GM18508 (cell line): ENCODE measurements at regions not wholly inside any gene's neighbourhood (a gene's known extent, or its start where the extent isn't known, plus 50 kb on each side); places are given as distances from the start of the nearest gene placed in this dataset.
"Not testable (repeated sequence)": the region's sequence is repeated elsewhere in the genome, so short reads cannot be mapped to it uniquely, and the experiment has no call there.

Experiments used
- ATAC-seq: cut with Tn5 transposase; IDR thresholded peaks from one replicate; pipeline ENCODE4 v1.9.1; 2021; ENCODE audit warnings: moderate number of reproducible peaks; ENCODE audit not compliant: insufficient read depth, unreplicated experiment

- ATAC-seq, result no peak
These were observed 715.4 kb downstream of the NSUN3 start for GRCh38 chr3:94778289-94778688.

DNA sequence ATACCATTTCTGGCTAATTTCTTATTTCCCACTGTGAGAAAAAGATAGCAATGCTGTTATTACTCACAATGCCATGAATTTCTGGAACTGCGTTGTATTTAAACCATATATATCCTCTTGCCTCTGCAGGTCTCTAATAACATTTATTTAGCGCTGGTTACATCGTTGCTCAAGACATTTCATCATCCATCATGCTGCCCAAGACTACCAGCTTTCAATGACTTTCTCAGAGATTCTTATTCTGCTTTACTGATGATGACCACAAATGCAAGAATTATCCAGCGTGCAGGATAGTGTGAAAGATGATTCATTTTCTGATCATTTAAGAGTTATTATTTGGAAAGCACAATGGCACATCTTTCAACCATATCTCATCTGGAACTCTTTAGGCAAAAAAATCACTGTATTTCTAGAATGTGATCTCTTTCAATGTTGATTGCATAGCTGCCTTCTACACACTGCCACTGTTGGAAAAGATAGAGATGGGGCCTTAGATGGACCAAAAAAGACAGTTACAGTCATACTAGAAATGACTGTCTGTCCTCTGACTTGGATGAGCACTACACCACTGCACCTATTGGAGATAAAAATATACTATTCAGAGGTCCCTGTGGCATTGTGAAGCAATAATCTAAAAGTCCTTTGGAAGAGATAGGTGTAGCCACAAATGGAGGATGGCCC, 716.1 kb downstream of the NSUN3 start:
- ATAC-seq, result no peak

DNA sequence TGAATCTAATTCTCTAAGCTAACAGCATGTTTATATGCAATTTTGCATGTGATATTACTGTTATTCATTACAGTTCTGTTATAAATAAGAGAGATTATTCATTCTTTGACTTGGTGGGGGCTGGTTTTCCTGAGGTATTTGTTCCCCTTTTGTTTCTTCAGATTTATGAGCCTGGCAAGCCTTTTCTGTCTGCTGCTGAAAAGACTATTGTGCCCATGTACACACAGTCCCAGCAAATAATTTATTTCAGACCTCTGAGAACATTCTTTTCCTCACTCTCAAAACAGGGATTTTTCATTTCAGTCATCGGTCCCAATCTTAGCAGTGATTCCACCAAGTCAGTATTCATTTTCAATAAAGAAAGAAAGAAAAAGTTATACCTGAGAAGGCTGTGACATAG, 716.8 kb downstream of the NSUN3 start:
- ATAC-seq, result no peak

- no peak for ATAC-seq
These were observed 721.4 kb downstream of the NSUN3 start for GRCh38 chr3:94784274-94784673.

DNA sequence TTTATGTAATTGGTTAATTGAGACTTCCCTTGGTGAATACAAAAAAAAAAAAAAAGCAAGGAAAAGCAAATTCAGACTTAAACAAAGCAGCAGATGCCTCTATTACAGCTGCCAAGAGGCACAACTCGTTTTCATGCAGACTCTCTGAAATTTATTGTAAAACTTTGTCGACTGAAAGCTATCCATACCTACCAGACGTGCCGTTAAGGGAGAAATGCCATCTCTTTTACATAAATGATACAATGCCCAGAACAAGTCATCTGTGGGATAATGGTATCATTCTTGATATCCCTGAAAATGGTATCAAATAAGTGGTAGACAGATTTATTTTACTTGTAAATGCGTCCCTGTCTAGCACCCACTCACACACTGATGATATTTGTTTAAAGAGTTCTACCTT, 724.2 kb downstream of the NSUN3 start:
- no peak for ATAC-seq

DNA sequence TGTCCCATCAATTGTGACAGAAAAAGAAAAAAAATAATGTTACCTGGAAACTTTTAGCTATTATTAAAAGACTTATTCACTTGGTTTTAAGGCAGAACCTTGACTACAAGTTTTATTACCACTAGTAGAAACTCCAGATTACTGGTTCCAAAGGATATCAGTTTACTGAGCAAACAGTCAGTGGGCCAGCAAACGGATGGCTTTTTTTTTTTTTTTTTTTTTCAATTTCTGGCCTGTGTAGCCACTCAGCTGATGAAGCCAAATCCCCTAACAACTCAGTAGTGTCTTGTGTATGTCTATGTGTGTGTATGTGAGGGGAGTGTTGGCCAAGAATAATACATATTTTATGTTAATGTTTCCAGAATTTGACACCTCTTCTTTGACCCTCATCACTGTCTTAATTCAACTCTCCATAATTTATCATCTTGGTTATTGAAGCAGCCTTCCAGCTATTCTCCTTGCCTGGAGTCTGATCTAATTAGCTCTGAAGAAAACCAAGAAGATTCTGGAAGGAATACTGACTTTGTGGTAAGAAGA, 724.9 kb downstream of the NSUN3 start:
- ATAC-seq, result no peak

DNA sequence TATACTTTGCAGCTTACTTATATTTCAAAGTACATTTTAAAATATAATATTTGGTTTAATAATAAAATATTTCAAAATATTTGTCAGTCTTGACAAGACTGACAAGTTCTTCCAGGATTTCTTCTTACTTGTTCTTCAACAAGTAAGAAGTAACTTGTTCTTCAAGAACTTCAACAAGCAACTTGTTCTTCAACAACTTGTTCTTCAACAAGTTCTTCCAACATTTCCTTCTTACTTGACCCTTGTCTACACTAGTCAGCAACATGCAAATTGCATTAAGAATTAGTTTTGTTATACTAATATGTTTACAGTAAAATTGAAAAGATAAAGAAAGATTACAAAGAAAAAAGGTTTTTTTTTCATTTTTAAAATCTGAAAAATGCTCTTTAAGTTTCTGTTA, 731.7 kb downstream of the NSUN3 start:
- ATAC-seq, result no peak

DNA sequence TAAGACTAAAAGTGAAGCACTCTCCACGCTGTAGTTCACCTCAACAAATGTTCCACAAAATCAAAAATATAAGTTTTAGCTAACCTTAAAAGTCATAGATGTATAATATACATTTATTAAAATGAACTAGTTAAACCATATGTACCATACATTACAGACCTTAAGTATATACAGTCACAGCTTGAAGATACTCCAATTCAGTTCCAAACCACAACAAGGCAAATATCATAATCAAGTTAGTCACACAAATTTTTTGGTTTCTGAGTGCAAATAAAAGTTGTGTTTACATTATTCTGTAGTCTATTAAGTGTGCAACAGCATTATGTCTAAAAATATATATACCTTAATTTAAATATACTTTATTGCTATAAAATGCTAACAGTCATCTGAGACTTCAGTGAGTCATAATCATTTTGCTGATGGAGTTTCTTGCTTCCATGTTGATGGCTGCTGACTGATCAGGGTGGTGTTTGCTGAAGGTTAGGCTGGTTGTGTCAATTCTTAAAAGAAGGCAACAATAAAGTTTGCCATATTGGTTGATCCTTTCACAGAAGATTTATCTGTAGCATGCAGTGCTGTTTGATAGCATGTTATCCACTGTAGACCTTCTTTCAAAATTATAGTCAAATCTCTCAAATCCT, 736.7 kb downstream of the NSUN3 start:
- no peak for ATAC-seq

- ATAC-seq, result no peak
These were observed 749.0 kb downstream of the NSUN3 start for GRCh38 chr3:94811836-94812235.

GRCh38 chr3:94821241-94821640, 758.4 kb downstream of the NSUN3 start:
- no peak for ATAC-seq

DNA sequence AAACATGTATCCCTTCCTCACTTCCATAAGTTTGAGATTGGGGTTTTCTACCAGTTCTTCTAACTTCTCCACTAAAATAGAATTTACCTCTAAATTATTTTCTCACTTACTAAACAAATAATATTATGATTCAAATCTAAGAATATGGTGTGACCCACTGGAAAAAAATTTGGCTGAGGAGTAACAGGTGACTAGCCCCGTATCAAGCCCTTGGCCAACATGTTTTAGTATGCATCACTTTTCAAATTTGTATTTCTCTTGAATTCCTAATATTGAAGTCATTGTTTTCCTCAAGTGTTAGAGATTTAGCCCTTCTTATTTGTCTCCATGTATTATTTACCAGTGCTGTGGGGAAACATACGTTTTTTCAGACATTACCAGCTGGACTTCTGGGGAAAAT, 759.4 kb downstream of the NSUN3 start:
- no peak for ATAC-seq

DNA sequence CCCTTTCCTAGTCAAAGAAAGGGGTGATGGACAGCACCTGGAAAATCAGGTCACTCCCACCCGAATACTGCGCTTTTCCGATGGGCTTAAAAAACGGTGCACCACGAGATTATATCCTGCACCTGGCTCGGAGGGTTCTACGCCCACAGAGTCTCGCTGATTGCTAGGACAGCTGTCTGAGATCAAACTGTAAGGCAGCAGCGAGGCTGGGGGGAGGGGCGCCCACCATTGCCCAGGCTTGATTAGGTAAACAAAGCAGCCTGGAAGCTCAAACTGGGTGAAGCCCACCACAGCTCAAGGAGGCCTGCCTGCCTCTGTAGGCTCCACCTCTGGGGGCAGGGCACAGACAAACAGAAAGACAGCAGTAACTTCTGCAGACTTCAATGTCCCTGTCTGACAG, 783.4 kb downstream of the NSUN3 start:
- ATAC-seq, result not testable (repeated sequence)

- no peak for ATAC-seq
These were observed 799.8 kb downstream of the NSUN3 start for GRCh38 chr3:94862703-94863102.

GRCh38 chr3:94869059-94869547, 806.2 kb downstream of the NSUN3 start:
- no peak for ATAC-seq

DNA sequence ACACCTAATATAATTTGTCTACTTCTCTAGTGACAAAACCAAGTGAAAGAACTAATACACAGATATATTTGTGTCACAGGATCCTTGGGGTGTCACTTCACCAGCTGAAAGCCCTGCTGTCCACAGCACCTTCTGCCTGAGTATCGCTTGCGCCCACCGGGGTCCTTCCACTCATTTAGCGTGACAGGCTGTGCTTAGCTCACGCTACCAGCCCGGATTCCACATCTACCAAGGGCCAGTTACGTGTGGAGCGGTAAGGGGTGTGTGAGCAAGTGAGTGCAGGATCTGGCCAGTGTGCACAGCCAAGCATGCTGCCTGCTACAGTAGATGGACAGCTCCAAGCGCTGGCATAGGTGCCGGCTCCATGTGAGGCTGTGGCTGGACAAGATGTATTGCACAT, 810.9 kb downstream of the NSUN3 start:
- ATAC-seq, result no peak

DNA sequence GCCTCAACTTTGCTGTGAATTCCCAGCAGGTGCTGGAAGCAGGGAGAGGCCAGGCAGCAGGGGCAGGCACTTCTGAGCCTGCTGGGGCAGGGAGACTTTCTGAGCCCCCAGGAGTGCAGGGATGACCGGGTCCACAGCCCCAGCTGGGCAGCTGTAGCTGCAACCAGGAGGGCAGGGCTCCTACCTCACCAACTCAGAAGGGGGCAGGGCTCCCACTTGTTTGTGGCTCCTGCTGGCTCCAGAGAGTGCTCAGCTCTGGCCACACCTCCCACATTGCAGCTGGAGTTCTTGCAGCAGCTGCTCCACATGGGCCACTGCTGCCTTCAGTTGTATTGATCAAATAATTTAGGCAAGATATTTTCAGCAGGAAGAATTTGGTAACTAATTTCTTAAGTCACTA, 812.3 kb downstream of the NSUN3 start:
- no peak for ATAC-seq

- no peak for ATAC-seq
These were observed 824.2 kb downstream of the NSUN3 start for GRCh38 chr3:94887065-94887464.

DNA sequence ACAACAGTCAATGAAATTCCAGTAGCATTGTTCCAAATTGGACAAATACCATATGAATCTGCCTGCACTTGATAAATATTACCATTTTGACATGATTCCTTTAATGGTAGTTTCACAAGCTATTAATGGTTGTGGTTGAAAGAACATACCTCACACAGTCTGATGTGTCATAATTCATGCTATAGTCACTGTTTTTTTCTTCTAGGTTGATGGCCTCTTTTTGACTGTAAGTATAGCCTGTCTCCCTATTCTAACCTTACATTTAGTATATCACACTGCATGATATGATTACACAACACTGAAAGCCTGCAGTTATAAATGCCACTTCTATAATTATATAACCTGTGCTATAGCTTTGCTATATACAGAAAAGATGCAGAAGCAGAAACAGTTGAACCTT, 834.1 kb downstream of the NSUN3 start:
- ATAC-seq, result no peak

- no peak for ATAC-seq
These were observed 841.4 kb downstream of the NSUN3 start for GRCh38 chr3:94904156-94904674.

DNA sequence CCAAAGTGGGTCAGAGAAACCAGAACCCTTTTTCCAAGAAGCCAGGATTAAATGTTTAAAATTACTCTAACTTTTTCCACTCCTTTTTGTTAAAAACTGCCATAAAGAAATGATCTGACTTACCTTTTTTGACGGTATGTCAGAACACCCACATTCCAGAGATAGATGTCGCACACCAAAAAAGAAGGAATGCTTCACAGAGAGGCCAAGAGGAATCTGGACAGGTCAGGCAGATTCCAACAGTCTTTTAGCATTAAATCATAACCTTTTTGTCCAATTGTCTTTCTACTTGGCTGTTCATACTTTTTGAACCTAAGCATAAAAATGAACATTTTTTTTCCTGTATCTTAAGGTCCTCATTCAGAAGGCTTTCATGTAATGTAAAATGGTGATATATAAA, 846.9 kb downstream of the NSUN3 start:
- ATAC-seq, result no peak

GRCh38 chr3:94912656-94913055, 849.8 kb downstream of the NSUN3 start:
- ATAC-seq, result no peak

DNA sequence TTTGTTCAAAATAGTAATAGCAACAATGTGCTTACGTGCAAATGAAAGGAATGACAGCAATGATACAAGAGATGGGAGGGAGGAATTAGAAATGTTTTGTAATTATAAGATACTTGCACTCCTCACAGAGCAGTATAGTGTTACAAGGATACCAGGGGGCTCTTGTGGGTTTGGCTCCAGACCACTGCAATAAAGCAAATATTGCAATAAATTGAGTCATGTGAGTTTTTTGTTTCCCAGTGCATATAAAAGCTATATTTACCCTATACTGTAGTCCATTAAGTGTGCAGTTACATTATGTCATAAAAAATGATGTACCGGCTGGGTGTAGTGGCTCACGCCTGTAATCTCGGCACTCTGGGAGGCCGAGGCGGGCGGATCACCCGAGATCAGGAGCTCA, 864.3 kb downstream of the NSUN3 start:
- ATAC-seq, result no peak
